ENCODE measurements at regions not wholly inside any gene's neighbourhood (a gene's known extent, or its start where the extent isn't known, plus 50 kb on each side); places are given as distances from the start of the nearest gene placed in this dataset.

DNA sequence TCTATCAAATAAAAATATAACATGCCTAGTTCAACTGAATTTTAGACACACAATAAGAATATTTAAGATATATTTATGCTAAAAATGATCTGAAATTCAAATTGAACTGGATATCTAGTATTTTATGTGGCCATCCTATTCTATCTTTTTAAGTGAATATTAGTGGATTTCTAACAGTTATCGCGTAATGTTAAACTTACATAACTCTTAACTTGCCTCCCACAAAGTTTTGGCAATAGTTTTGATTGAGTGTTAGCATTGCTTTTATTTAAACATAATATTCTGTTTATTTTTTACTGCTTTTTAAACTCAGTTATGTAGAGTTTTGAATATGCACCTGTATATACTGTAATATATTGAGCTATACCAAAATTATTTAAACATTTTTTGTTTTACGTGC is 1279.5 kb downstream of the OTOL1 start:
- TF ChIP-seq POLR2A (IDR thresholded peaks at IDR 0.05), result no peak
- TF ChIP-seq, protein P1, sequence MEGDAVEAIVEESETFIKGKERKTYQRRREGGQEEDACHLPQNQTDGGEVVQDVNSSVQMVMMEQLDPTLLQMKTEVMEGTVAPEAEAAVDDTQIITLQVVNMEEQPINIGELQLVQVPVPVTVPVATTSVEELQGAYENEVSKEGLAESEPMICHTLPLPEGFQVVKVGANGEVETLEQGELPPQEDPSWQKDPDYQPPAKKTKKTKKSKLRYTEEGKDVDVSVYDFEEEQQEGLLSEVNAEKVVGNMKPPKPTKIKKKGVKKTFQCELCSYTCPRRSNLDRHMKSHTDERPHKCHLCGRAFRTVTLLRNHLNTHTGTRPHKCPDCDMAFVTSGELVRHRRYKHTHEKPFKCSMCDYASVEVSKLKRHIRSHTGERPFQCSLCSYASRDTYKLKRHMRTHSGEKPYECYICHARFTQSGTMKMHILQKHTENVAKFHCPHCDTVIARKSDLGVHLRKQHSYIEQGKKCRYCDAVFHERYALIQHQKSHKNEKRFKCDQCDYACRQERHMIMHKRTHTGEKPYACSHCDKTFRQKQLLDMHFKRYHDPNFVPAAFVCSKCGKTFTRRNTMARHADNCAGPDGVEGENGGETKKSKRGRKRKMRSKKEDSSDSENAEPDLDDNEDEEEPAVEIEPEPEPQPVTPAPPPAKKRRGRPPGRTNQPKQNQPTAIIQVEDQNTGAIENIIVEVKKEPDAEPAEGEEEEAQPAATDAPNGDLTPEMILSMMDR (IDR thresholded peaks at IDR 0.05), result no peak

Data from upper lobe of left lung (tissue), 4 donors.